Left forelimb (tissue), 1 donor: ENCODE measurements at regions not wholly inside any gene's neighbourhood (a gene's known extent, or its start where the extent isn't known, plus 50 kb on each side); places are given as distances from the start of the nearest gene placed in this dataset.
A peak's percentile ranks its signal among the peaks of the same experiment; 100 is the strongest.
"Not testable (repeated sequence)": the region's sequence is repeated elsewhere in the genome, so short reads cannot be mapped to it uniquely, and the experiment has no call there.

ENCODE experiments used
- DNase-seq: peaks from one replicate; pipeline ENCODE4 v3.0.0-alpha.2; 2018; ENCODE audit warnings: low spot score

DNA sequence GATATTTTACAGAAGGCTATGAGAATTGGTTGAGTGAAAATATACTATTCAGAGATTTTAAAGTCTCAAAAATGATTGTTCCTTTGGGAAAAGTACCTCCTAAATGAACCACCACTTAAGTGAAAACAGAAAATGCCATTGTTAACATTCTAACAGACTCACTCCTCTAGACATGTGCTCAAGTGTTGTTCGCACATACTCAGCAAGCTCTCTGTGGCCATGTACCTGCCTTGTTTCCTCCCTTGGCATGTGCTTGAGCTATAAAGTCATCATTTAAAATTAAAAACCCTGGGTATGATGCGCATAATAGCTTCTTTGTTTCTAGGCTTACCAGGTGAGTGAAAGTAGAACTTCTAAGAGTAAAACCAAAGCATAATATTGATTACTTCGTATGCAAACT is 343.2 kb upstream of the VRK2 start:
- DNase-seq, result no peak

DNA sequence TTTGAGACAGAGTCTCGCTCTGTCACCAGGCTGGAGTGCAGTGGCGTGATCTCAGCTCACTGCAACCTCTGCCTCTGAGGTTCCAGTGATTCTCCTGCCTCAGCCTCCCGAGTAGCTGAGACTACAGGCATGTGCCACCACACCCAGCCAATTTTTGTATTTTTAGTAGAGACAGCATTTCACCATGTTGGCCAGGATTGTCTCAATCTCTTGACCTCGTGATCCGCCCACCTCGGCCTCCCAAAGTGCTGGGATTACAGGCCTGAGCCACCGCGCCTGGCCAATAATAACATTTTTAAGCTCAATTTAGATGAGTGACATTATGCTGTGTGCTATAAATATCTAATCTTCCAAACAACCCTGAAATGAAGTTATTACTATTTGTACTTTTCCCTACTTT is 338.8 kb upstream of the VRK2 start:
- not testable (repeated sequence) for DNase-seq

DNA sequence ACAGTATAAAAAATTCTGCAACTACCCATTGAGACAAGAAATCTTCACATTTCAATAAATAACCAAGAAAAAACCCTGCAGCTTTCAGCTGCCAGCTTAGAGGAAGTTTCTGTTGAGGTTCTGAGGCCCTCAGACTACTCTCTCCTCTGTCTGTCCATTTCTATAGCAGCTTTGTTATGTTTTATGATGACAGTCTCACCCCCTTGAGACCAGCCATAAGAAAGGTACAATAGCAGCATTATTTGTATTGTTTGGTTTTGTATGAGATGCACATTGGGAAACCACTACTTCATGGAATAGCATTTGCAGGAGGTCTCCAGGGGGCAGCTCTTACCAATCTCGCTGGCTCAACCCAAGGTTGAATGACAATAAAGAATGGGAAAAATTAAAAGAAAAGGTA is 334.6 kb upstream of the VRK2 start:
- no peak for DNase-seq

DNA sequence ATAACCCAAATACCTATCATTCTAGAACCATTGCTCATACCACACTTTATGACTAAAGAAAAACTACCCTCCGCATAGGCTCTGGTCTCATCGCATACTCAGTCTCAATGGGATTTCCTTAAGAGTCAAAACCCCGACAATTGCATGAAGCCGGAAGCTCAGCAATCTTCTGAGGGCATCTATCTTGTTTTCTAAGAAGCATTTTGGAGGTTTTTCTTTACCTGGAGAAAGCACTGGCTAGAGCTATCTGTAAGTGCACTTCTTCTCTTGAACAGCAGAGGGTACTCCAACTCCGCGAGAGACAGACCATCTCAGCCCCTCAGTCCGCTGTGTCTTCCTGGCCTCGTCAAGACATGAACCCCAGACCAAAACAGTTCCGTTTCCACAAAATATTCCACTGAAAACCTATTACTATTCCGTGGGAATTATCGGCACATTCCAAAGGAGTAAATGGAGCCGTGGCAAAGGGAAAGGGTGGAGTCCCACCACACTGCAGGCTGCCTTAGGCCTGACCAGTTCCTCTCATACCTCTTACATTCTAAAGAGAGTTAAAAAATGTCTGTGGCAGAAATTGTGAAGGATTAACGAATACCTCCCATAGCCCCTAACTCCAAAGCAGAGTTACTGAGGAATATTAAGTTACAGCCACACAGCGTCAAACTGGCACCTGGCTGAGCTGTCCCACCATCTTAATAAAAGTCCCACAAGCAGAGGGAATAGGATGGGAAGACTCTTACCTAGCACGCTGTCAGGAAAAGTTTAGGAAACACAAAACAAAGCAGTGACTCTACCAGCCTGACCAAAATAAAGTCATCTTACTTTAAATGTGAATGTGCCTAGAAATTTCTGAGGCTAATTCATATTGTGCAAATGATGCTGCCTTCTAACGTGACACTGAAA is 325.6 kb upstream of the VRK2 start:
- DNase-seq, result no peak

DNA sequence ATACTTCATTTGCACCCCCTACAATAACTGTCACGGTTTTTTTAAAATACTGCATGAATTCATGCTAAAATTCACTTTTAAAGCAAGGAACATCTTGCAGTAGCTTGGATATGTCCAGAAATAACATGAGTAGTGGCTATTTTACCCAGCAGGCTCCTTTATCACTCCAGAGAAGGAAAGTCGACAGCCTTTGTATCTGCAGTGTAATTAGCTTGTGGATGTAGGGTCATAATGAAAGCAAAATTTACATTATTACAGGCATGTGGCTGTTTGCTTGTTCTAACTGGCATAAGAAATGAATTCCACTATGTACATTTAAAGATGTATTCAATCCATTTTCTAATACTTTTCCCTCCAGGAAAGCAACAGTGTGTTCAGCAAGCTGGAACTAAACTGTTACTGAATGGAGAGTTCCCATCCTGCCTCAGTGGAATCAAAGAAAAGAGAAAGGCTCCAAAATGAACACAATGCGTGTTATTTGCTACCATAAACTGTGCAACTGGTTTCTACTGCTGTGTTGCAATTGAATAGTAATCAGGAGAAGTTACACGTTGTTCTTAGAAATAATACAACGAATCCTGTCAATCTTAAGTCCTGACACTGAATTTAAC is 321.2 kb upstream of the VRK2 start:
- DNase-seq, result no peak

DNA sequence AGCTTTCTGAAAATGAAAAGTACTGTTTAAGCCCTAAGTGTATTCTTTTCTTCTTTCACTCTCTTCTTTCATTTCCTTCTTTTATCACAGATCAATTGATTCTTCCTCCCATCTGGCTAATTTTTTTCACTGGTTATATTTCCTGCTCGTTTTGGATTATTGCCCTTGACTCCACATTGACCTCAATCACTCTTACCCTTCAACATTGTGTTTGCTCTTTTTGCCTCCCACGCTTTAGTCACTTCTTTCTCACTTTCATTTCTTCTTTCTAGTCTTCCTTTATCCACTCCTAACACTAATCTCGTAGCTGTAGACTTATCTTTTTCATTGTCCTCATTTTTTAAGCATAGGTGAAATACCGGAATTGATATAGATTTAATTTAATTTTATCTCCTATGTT is 320.3 kb upstream of the VRK2 start:
- DNase-seq, result no peak

DNA sequence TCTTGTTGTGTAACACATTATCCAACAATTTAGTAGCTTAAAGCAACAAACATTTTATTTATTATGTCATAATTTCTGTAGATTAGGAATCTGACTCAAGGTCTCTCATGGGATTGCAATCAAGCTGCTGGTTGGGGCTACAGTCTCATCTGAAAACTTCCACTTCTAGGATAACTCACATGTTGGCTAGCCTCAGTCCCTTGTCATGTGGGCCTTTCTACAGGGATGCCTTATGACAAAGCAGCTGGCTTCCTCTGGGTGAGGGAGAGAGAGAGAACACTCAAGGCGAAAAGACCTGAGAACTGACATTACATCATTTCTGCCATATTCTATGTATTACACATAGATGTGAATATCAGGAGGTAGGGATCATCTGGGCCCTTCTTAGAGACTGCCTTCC is 317.9 kb upstream of the VRK2 start:
- no peak for DNase-seq

DNA sequence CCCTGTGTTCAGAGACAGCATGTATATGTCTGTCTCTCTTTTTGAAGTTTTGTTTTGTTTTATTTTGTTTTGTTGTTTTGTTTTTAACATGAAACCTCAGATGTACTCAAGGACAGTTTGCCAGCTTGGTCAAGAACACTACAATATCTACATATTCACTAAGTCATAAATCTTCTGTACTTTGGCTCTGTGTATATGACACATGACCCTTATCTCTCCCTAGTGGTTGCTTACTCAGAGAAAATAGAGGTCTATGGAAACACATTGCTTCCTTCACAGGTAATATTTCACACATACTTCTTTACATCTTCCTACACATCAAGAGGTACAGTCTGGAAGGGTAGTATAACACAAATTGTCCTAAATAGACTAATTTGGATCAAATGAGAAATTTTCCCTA is 312.6 kb upstream of the VRK2 start:
- no peak for DNase-seq

DNA sequence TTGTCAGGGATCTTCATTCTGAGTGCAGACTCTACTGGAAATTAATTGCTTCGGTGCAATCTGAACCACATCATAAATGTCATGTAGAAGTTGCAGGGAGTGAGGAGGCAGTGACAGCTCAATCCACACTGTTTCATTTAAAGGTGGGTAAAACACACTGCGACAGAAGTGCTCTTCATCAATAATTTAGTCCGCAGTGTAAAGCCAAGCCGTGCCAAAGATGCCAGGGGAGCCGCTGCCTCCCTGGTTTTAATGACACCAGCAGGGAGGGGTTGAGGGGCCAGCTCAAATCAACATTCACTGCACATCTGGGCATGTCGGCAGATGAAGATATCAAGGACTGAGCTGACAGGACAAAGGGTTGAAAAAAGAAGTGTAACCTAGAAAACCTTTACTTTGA is 305.7 kb upstream of the VRK2 start:
- no peak for DNase-seq

DNA sequence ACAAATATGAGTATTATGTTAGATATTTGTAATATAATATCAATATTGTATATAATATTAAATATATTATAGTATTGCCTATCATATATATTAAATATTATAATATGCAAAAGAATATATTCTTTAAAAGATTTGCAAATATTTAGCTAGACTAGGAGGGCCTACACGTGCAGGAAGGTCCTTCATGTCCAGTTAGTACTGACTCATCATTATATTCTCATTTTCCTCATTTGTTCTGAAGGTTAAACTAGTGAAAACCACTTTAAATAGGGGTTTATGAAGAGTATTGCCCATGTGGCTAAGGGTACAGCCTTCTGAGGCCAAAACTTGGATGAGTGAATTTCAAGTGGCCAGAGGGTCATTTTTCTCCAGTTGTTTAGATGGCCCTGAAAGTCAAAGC is 293.0 kb upstream of the VRK2 start:
- DNase-seq, result no peak

DNA sequence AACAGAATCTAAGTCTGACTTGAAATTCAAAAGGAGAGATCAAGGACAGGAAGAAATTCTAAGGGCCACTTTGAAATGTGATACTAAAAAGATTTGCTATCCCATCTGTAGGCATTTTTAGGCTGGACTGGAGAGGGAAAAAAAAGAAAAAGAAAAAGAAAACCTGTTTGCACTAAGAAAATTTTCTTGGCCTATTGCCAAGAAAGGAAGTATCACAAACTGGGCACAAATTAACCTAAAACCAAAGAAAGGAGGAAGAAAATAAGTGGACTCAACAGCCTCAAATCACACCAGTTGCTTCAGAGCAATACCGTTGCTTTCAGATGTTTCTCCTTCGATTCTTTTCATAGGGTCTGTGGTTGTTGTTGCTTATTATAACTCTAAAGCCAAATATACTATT is 287.9 kb upstream of the VRK2 start:
- no peak for DNase-seq

DNA sequence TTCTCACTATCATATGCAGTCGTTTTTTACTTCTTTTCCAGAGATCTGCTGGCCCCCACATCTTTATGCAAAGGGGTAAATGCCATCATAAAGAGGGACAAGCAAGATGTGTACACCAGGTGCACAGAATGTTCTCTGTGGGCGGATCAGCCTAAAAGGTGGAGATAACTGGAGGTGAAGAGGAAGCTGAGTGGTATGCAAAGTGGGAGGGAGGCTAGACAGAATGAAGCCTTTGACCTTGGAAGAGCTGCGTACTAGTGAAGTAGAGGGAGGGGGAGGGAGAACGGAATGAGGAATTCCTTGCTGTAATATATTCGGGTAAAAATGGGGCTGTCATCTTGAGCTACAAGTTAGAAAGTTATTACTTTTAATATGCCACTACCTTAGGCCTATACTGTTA is 287.5 kb upstream of the VRK2 start:
- no peak for DNase-seq

DNA sequence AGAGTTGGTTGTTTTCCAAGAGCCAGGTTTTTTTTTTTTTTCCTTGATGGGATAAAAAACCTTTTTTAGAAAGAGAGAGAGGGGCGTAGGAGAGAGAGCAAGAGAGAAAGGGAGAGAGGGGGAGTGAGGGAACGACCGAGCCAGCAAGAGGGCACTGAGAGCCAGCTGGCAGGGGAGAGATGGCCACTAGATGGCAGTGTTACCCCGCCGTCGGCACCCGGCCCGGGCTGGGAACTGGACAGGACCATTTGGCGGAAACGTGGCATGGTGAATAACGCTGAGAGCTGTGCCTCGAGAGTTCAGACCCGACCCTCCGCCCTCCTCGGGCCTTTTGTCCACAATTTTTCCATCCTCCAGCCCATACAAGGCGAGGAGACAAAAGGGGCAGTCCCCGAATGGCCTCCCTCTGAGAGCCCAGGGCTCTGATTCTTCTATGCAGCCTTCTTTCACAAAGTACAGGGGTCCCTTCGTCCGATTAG is 286.7 kb upstream of the VRK2 start:
- DNase-seq, result peak; percentile 89

DNA sequence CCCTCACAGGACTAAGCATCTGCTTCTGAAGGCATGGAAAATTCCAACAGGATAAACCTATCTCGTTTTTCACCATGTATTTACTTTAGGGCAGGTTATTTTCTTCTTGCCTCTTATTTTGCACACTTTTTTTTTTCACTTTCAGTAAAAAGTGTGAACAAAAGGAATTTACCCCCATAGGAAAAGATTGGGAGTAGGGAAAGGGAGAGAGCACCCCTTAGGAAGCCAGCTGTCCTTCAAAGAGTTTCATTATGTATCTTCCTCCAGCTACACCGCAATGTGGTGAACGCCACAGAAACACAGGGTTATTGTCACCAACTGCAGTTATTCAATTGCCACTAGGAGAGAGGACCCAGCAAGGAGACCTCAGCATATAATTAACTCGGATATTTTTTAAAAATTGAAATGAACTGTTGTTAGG is 286.2 kb upstream of the VRK2 start:
- no peak for DNase-seq

DNA sequence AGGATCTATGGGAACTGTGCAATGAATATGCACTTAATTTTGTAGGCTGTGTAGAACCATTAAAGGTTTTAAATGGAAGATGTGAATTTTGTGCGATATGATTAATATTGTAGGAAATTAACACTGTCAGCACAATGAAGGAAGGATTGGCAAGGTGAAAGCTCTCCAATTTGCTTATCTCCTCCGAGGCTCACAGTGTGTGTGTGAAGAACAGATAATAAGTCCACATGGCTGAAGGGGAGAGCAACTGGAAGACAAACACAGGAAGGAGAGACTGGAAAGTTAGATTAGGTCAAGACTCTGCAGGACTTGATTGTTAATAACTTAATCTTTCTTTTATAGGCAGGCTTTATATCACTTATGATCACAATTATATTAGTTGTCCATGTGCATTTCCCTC is 269.7 kb upstream of the VRK2 start:
- DNase-seq, result no peak

DNA sequence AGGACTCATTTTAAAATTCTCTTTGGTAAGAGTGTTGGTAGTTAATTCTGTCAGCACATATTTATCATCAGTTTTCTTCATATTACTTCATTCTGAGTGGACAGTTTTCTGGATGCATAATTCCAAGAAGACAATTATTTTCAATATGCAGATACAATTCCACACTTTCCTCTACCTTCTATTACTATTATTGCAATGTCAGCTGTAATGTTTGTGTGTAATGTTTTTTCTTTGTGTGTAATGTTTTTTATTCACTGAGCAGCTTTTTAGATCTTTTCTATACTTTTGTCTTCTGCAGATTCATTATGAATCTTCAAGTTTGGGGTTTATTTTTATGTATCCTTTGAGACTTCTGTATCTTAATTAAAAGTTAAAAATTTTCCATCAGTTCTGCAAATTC is 264.0 kb upstream of the VRK2 start:
- no peak for DNase-seq

DNA sequence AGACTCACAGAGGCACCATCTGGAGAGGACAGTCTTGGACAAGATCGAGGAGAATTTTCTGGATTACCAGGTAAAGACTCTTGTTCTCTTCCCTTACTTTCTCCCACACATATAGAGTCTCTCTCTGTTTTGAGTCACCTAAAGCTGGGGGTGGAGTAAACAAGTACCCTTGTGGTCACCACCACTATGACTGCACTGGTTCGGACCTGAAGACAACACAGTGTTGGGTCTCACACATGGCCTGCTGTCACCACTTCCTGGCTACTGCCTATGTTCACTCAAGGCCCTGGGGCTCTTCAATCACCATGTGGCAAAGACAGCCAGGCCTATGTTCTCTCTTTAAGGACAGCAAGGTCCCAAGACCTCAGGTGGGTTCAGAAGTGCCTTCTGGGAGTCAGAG is 253.3 kb upstream of the VRK2 start:
- no peak for DNase-seq

DNA sequence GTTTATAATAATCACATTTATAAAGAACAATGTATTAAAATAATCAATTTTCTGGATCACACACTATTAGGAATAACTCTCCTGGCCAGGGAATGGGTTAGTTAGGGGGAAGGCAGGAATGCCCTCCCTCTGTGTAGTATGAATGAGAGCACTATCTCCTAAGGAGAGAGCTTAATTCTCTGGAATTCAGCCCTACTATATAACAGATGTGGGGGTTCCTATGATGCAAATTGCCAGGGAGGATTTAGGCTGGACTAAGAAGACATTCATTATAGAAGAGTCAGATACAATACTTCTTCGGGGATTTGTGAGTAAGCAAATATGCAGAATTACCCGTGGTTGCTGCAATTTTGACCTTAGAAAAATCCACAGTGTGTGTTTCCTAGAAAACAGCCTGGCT is 250.1 kb upstream of the VRK2 start:
- DNase-seq, result no peak

DNA sequence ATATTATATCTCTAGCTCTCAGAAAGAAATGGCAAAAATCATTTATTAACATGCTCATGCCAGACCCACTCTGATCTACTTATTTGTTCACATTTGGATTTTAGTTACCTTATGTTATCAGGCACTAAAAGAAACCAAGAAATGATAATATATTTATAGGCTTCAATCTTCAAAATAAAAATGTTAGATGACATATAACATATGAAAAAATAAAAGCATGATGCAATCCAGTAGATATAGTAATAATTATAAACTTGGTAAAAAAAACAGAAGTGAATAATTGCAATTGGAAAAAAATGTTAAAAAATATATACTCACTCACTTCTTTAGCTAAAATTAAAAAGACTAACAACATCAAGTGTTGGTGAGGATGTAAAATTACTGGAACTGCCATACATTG is 248.3 kb upstream of the VRK2 start:
- DNase-seq, result no peak

DNA sequence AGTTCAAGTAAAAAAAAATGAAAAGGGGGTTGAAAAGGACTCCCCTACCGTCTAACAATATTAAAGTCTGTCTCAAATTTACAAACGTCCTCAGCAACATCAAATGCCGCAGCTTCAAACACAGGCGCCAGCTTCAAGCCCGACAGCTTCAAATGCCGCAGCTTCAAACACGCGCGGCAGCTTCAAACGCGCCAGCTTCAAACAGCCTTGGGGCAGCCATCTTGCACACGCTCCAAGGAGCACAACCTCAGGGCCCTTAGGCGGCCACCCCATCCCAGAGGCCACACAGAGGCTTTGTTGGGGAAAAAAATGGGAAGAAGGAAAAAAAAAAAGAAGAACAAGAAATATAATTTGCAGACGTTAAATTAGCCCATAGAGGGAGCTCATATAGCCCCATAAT is 244.4 kb upstream of the VRK2 start:
- no peak for DNase-seq

DNA sequence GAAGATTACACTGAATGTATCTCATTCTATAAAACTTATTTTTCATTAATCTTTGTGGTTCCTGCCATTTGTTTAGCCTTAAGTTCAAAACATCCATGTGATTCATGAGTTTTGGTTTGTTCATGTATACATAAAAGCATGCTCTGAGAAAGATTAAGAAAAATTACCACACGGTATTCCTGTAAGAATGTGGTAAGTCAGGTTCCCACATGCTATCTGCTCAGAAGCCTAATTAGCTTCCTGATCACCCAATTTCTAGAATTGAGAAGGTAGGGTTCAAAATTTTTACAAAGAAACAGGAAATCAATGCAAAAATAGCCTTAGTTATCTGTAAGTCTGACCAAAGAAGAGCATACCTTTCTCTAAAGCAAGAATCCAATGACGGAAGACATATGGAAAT is 241.6 kb upstream of the VRK2 start:
- DNase-seq, result no peak

DNA sequence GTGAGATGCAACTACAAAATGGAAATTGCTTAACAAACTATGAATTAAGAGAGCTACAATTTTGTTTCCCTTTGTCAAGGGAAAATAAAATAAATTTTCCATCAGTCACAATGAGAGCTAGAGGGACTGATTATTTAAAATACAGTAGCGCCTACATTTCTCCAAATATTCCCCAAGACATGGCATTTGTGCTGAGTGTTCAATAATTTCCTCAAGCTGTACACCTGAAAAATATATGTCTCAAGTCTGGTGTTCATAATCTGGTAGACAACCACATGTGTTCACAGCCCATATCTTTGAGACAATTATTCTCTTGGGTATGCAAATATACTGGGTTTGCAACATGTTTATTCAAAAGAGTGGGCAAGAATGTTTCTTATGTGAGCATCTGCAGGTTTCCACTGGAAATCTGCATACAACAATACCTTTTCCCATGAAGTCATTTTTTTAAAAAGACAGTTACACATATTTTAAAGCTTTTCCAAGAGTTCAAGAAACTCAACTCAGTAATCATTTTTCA is 240.1 kb upstream of the VRK2 start:
- no peak for DNase-seq

DNA sequence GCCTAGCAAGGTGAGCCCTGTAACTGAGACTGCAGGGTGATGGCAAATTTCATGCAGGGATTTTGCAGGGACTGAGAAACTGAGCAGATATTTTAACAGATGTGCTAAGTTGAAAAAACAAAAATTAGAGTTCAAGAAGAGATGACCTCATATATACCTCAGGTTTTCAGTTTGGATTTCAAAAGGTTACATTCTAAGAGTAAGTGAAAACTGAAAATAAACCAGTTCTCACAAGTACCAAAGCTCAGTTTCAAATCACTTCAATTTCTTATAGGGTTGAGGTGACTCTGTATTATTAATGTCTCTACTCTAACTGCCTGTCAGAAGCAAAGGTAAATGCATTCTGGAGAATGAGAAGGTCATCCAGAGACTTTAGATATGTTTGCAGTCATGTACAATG is 237.4 kb upstream of the VRK2 start:
- no peak for DNase-seq

DNA sequence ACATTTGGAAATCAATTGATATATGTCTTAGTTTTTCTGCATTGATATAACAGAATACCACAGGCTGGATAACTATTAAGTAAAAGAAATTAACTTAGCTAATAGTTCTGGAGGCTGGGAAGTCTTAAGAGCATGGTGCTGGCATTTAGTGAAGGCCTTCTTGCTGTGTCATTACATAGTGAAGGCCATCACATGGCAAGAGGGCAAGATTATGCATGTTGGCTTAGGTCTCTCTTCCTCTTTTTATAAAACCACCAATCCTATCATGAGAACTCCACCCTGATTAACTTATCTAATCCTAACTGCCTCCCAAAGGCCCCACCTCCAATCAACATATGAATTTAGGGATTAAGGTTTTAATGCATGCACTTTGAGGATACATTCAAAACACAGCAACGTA is 225.5 kb upstream of the VRK2 start:
- no peak for DNase-seq
